Liver (tissue), 8 donors: ENCODE measurements at regions not wholly inside any gene's neighbourhood (a gene's known extent, or its start where the extent isn't known, plus 50 kb on each side); places are given as distances from the start of the nearest gene placed in this dataset.

Experiments used
- DNase-seq: peaks from one replicate; pipeline ENCODE4 v3.0.0-alpha.2; 2017; ENCODE audit warnings: low spot score
- H3K27ac ChIP-seq, 2 donors: one replicate each; pipeline ENCODE4 v1.7.0; 2013; ENCODE audit warnings: inconsistent platforms in 2 of 2, low read length in 2 of 2, control low read depth in 1 of 2, low read depth in 1 of 2, mild to moderate bottlenecking in 1 of 2
- H3K27me3 ChIP-seq, 4 donors: one replicate each; pipeline versions ENCODE4 v1.6.1 to v1.7.0; 2013; ENCODE audit warnings: low read length in 3 of 4, inconsistent platforms in 1 of 4, mild to moderate bottlenecking in 1 of 4, moderate library complexity in 1 of 4; ENCODE audit not compliant: control insufficient read depth in 4 of 4, insufficient read depth in 4 of 4
- H3K36me3 ChIP-seq, 4 donors: one replicate each; pipeline versions ENCODE4 v1.6.1 to v1.7.0; 2013; ENCODE audit warnings: low read length in 3 of 4, mild to moderate bottlenecking in 3 of 4, low read depth in 1 of 4, moderate library complexity in 1 of 4; ENCODE audit not compliant: control insufficient read depth in 4 of 4, insufficient read depth in 3 of 4
- H3K4me1 ChIP-seq, 4 donors: one replicate each; pipeline versions ENCODE4 v1.6.1 to v1.7.0; 2013; ENCODE audit warnings: low read length in 3 of 4, mild to moderate bottlenecking in 3 of 4, moderate library complexity in 1 of 4; ENCODE audit not compliant: control insufficient read depth in 4 of 4, insufficient read depth in 4 of 4
- H3K4me3 ChIP-seq, 3 donors: one replicate each; pipeline versions ENCODE4 v1.6.1 to v1.7.0; 2013; ENCODE audit warnings: low read length in 3 of 3, control low read depth in 1 of 3, low read depth in 1 of 3, mild to moderate bottlenecking in 1 of 3
- H3K9ac ChIP-seq, 2 donors: one replicate each; pipeline ENCODE4 v1.7.0; 2013; ENCODE audit warnings: low read length in 2 of 2, mild to moderate bottlenecking in 2 of 2, moderate library complexity in 2 of 2, control low read depth in 1 of 2, low read depth in 1 of 2
- H3K9me3 ChIP-seq, 4 donors: one replicate each; pipeline versions ENCODE4 v1.6.1 to v1.7.0; 2013; ENCODE audit warnings: low read length in 3 of 4; ENCODE audit not compliant: control insufficient read depth in 4 of 4
- FOXA1 ChIP-seq: IDR thresholded peaks from 2 replicates; pipeline ENCODE4 v1.6.1; 2016; ENCODE audit warnings: antibody characterized with exemption
- FOXA2 ChIP-seq: IDR thresholded peaks from 2 replicates; pipeline ENCODE4 v1.6.1; 2016; ENCODE audit warnings: antibody characterized with exemption
- GABPA ChIP-seq, 2 donors: IDR thresholded peaks in 1 of 2; conservative IDR thresholded peaks in 1 of 2; 2 replicates each; pipeline ENCODE4 v1.6.1; 2016; ENCODE audit warnings: antibody characterized with exemption in 2 of 2, mild to moderate bottlenecking in 1 of 2, moderate library complexity in 1 of 2
- HNF4G ChIP-seq: IDR thresholded peaks from 2 replicates; pipeline ENCODE4 v1.6.1; 2016; ENCODE audit warnings: antibody characterized with exemption
- JUND ChIP-seq, 2 donors: IDR thresholded peaks; 2 replicates each; pipeline ENCODE4 v1.6.1; 2016; ENCODE audit warnings: antibody characterized with exemption in 2 of 2
- NR2F2 ChIP-seq: IDR thresholded peaks from 2 replicates; pipeline ENCODE4 v1.6.1; 2016; ENCODE audit warnings: antibody characterized with exemption
- RAD21 ChIP-seq, 2 donors: IDR thresholded peaks; 2 replicates each; pipeline ENCODE4 v1.6.1; 2016; ENCODE audit warnings: antibody characterized with exemption in 2 of 2, mild to moderate bottlenecking in 2 of 2
- SP1 ChIP-seq: IDR thresholded peaks from 2 replicates; pipeline ENCODE4 v1.6.1; 2018; ENCODE audit warnings: antibody characterized with exemption, mild to moderate bottlenecking
- TAF1 ChIP-seq: conservative IDR thresholded peaks from 2 replicates; pipeline ENCODE4 v1.6.1; 2016; ENCODE audit warnings: antibody characterized with exemption, mild to moderate bottlenecking
- YY1 ChIP-seq: IDR thresholded peaks from 2 replicates; pipeline ENCODE4 v1.6.1; 2016; ENCODE audit warnings: antibody characterized with exemption, mild to moderate bottlenecking
- WGBS: extraction: QIAGEN DNeasy Blood & Tissue Kit; methylation state at CpG from one replicate; pipeline ENCODE4 v1.1.7; 2013; 5-methylcytosine and 5-hydroxymethylcytosine counted together
- TF ChIP-seq, protein P1 (sequence below): IDR thresholded peaks from 2 replicates; pipeline ENCODE4 v1.6.1; 2016; ENCODE audit warnings: antibody characterized with exemption
- TF ChIP-seq, protein P2 (sequence below): IDR thresholded peaks from 2 replicates; pipeline ENCODE4 v1.6.1; 2016; ENCODE audit warnings: antibody characterized with exemption
- TF ChIP-seq, protein P3 (sequence below): IDR thresholded peaks from 2 replicates; pipeline ENCODE4 v1.6.1; 2016; ENCODE audit warnings: antibody characterized with exemption, mild to moderate bottlenecking
- TF ChIP-seq, protein P4 (sequence below): IDR thresholded peaks from 2 replicates; pipeline ENCODE4 v1.6.1; 2016; ENCODE audit warnings: antibody characterized with exemption
- TF ChIP-seq, protein P5 (sequence below): fragments of 150-350 bp; IDR thresholded peaks from 2 replicates; pipeline ENCODE4 v1.5.1; 2017; ENCODE audit warnings: improper control_type of control experiment, low read depth, low read length; ENCODE audit not compliant: missing input control
- donor health status: healthy.
- donor health status: healthy.
- donor health status: healthy.
- donor health status: healthy.
- donor health status: healthy.

DNA sequence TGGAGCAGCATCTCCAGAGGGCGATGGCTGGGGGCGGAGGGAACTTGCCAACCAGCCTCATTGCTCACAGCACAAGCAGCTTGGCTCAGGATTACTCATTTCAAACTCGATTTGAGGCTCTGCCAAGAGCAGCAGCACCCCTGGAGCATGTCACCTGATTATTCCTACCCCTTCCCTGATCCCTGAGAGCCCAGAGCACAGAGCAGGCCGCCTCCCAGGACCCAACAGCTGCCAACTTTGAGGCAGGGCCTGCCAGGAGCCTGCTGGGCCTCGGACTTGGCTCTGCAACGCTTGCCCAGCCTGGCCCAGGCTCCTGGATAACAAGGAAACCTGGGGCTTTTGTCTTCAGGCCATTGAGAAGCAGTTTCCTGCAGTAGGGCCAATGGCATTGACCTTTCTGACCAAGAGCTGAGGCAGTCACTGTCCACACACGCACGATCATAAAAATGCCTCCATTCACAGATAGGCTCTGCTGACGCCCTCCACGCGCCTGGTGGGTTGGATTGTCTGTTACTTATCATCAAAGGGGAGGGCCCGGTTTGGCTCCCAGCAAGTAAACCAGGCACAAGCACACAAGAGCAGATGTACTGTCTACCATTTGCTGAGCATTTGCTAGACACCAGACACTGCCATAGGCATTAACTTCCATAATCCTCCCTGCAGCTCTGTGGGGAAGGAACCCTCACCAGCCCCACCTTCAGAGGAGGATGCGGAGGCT is 406.6 kb upstream of the EEF2KMT start:
- Histone ChIP-seq H3K27me3 (peaks cover 0 to 7% (median 3%) of the 10 kb centered on the region in 4 donors), H3K36me3 (no peaks in the 10 kb centered on the region), H3K27ac (no peak overlapping the region), H3K4me1 (no peaks in the 10 kb centered on the region), H3K9ac (no peak overlapping the region), H3K4me3 (no peak overlapping the region), H3K9me3 (no peaks in the 10 kb centered on the region)
- no peak for TF ChIP-seq FOXA2
- TF ChIP-seq, protein P1, sequence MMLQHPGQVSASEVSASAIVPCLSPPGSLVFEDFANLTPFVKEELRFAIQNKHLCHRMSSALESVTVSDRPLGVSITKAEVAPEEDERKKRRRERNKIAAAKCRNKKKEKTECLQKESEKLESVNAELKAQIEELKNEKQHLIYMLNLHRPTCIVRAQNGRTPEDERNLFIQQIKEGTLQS: no peak
- TF ChIP-seq TAF1: no peak
- TF ChIP-seq, protein P2, sequence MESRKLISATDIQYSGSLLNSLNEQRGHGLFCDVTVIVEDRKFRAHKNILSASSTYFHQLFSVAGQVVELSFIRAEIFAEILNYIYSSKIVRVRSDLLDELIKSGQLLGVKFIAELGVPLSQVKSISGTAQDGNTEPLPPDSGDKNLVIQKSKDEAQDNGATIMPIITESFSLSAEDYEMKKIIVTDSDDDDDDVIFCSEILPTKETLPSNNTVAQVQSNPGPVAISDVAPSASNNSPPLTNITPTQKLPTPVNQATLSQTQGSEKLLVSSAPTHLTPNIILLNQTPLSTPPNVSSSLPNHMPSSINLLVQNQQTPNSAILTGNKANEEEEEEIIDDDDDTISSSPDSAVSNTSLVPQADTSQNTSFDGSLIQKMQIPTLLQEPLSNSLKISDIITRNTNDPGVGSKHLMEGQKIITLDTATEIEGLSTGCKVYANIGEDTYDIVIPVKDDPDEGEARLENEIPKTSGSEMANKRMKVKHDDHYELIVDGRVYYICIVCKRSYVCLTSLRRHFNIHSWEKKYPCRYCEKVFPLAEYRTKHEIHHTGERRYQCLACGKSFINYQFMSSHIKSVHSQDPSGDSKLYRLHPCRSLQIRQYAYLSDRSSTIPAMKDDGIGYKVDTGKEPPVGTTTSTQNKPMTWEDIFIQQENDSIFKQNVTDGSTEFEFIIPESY: no peak
- TF ChIP-seq FOXA1: no peak
- TF ChIP-seq RAD21 (IDR thresholded peaks at IDR 0.05): no peak
- no peak for DNase-seq
- WGBS: 52% methylated on average over 13 of the region's 13 CpGs

DNA sequence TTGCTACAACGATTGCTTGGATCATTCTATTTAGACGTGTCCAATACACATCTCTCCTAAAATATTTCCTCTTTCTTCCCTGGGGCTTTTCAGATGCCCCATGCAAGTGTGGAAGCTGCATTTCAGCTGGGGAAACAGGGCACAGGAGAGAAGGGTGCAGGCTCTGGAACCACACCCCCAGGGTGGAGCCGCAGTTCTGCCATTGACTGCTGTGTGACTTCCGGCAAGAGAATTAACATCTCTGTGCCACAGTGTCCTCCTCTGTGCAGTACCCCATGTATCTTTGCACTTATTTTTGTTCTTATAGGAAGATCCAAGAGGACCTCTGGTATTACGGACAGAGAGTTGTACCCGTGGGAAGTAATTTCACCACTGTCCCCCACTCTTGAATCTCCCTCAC is 405.3 kb upstream of the EEF2KMT start:
- H3K4me3 ChIP-seq: no peak overlapping the region
- DNase-seq: no peak
- H3K9ac ChIP-seq: no peak overlapping the region
- H3K27ac ChIP-seq: no peak overlapping the region
- no peaks in the 10 kb centered on the region for H3K4me1 ChIP-seq
- H3K27me3 ChIP-seq: peaks cover 0 to 7% (median 3%) of the 10 kb centered on the region in 4 donors
- TF ChIP-seq, protein P2: no peak
- TF ChIP-seq, protein P1: no peak
- no peak for TF ChIP-seq NR2F2
- TF ChIP-seq SP1: no peak
- TF ChIP-seq, protein P3, sequence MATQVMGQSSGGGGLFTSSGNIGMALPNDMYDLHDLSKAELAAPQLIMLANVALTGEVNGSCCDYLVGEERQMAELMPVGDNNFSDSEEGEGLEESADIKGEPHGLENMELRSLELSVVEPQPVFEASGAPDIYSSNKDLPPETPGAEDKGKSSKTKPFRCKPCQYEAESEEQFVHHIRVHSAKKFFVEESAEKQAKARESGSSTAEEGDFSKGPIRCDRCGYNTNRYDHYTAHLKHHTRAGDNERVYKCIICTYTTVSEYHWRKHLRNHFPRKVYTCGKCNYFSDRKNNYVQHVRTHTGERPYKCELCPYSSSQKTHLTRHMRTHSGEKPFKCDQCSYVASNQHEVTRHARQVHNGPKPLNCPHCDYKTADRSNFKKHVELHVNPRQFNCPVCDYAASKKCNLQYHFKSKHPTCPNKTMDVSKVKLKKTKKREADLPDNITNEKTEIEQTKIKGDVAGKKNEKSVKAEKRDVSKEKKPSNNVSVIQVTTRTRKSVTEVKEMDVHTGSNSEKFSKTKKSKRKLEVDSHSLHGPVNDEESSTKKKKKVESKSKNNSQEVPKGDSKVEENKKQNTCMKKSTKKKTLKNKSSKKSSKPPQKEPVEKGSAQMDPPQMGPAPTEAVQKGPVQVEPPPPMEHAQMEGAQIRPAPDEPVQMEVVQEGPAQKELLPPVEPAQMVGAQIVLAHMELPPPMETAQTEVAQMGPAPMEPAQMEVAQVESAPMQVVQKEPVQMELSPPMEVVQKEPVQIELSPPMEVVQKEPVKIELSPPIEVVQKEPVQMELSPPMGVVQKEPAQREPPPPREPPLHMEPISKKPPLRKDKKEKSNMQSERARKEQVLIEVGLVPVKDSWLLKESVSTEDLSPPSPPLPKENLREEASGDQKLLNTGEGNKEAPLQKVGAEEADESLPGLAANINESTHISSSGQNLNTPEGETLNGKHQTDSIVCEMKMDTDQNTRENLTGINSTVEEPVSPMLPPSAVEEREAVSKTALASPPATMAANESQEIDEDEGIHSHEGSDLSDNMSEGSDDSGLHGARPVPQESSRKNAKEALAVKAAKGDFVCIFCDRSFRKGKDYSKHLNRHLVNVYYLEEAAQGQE: no peak
- TF ChIP-seq, protein P4, sequence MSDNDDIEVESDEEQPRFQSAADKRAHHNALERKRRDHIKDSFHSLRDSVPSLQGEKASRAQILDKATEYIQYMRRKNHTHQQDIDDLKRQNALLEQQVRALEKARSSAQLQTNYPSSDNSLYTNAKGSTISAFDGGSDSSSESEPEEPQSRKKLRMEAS: no peak
- TF ChIP-seq GABPA (IDR thresholded peaks at IDR 0.05 in 1 of 2, conservative IDR thresholded peaks at IDR 0.05 in 1 of 2): no peak
- no peak for TF ChIP-seq FOXA1
- TF ChIP-seq HNF4G: no peak
- TF ChIP-seq, protein P5, sequence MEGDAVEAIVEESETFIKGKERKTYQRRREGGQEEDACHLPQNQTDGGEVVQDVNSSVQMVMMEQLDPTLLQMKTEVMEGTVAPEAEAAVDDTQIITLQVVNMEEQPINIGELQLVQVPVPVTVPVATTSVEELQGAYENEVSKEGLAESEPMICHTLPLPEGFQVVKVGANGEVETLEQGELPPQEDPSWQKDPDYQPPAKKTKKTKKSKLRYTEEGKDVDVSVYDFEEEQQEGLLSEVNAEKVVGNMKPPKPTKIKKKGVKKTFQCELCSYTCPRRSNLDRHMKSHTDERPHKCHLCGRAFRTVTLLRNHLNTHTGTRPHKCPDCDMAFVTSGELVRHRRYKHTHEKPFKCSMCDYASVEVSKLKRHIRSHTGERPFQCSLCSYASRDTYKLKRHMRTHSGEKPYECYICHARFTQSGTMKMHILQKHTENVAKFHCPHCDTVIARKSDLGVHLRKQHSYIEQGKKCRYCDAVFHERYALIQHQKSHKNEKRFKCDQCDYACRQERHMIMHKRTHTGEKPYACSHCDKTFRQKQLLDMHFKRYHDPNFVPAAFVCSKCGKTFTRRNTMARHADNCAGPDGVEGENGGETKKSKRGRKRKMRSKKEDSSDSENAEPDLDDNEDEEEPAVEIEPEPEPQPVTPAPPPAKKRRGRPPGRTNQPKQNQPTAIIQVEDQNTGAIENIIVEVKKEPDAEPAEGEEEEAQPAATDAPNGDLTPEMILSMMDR: no peak
- TF ChIP-seq JUND (IDR thresholded peaks at IDR 0.05): no peak
- TF ChIP-seq YY1: no peak
- WGBS: 75% methylated on average over 6 of the region's 6 CpGs
- H3K36me3 ChIP-seq: no peaks in the 10 kb centered on the region
- no peaks in the 10 kb centered on the region for H3K9me3 ChIP-seq
